Neuron (in vitro differentiated cells): ENCODE measurements at regions not wholly inside any gene's neighbourhood (a gene's known extent, or its start where the extent isn't known, plus 50 kb on each side); places are given as distances from the start of the nearest gene placed in this dataset.
"Not testable (repeated sequence)": the region's sequence is repeated elsewhere in the genome, so short reads cannot be mapped to it uniquely, and the experiment has no call there.

Experiments
- H2AFZ ChIP-seq: one replicate; pipeline ENCODE4 v1.6.1; 2013; ENCODE audit warnings: low read depth, mild to moderate bottlenecking, inconsistent platforms, low read length, moderate library complexity
- H3K27me3 ChIP-seq: one replicate; pipeline ENCODE4 v1.6.1; 2013; ENCODE audit warnings: low read length; ENCODE audit not compliant: insufficient read depth
- H3K36me3 ChIP-seq: one replicate; pipeline ENCODE4 v1.6.1; 2013; ENCODE audit warnings: low read length; ENCODE audit not compliant: insufficient read depth
- H3K4me1 ChIP-seq: one replicate; pipeline ENCODE4 v1.6.1; 2013; ENCODE audit warnings: low read length; ENCODE audit not compliant: insufficient read depth
- H3K4me3 ChIP-seq: 2 replicates; pipeline ENCODE4 v1.5.1; 2013; ENCODE audit warnings: mild to moderate bottlenecking, low read length, moderate library complexity
- H3K9me3 ChIP-seq: one replicate; pipeline ENCODE4 v1.6.1; 2013; ENCODE audit warnings: low read length

DNA sequence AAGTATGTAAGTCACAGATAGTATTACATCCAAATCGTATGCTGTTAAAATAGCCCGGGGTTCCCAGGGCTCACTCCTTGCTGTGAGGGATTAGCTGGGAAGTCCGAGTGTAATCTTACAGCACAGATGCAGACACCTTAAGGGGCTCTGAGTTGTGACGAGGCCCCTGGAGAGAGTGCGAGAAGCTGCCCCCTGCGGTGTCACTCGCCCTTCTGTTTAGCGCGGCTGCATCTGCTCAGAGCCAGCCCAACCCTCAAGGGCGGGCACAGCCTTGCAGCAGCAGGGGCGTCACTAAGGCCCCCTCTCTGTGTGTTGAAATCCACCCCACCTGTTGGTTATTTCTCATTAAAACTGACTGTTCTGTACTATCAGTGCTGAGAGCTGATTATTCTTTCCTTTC lies 135.8 kb downstream of the LAT start:
- H3K4me3 ChIP-seq, result not testable (repeated sequence)

DNA sequence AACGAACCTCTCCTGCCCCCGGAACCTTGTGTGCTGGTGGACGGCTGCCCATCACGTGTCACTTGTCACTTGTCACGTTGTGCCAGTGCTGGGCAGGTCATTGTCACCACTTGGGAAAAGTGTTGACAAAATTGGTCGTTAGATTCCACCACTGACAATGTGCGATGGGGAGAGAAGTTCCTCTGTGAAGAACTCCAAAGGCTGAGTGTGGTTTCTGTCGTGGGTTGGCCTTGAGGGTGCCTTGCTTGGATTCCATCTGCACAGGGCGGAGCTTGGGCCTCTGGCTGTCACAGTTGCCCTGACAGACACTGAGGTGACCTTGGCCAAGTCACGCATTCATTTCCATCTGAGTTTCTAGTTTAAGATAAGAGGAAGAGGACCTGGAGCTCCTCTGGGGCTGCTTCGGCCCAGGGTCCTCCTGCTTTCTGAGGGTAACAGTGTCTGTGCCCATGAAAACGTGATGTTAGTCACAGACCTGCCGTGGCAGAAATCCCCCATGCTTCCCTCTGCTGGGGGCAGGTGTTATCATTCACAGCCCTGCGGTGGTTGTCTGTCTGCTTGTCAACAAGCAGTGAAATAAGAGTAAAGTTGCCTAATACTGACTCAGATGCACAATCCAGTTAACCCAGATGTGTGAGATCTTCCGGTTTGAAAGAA lies 133.6 kb downstream of the LAT start:
- not testable (repeated sequence) for H2AFZ ChIP-seq, H3K4me3 ChIP-seq, H3K9me3 ChIP-seq, H3K27me3 ChIP-seq, H3K36me3 ChIP-seq, H3K4me1 ChIP-seq

More for the DNA sequence above, 135.8 kb downstream of the LAT start:
- not testable (repeated sequence) for H3K9me3 ChIP-seq, H3K36me3 ChIP-seq, H3K4me1 ChIP-seq, H3K27me3 ChIP-seq, H2AFZ ChIP-seq

DNA sequence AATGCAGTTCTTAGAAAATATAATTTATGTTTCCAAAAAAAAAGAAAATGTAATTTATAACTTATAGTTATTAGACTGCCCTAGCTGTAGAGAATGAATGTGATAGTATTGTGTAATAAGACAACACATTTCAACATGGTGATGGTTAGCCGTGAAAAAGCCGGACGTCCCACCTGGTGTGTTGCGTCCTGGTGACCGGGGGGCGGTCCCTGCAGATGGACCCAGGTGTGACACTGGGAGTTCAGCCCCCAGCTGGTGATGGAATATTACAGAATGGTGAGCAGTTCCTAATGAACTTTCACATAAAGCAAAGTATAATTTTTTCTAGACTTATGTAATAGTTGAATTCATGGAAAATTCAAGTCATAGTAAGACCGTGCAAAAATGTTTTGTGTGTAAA lies 132.8 kb downstream of the LAT start:
- no peak overlapping the region for H2AFZ ChIP-seq
- no peaks in the 10 kb centered on the region for H3K9me3 ChIP-seq
- no peak overlapping the region for H3K4me3 ChIP-seq
- no peaks in the 10 kb centered on the region for H3K27me3 ChIP-seq
- no peaks in the 10 kb centered on the region for H3K4me1 ChIP-seq
- H3K36me3 ChIP-seq, result no peaks in the 10 kb centered on the region

DNA sequence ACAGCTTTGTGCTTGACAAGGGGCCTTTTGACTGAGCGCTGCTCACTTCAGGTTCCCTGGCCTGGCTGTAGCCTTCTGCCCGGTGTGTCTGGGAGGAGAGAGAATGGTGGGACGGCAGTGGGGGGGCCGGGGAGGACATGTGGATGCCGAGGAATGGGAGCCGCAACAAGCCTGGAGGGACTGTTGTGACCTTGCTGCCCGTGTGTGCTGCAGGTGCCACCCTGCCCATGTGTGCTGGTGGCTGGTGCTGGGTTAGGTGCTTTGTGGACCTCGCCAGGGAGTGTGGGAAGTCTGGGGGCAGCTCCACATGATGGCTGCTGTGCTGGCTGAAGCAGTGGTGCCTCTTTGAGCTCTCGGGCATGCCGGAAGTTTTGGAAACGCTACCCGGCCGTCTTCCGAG lies 132.1 kb downstream of the LAT start:
- Histone ChIP-seq H3K4me1 (no peaks in the 10 kb centered on the region), H3K36me3 (no peaks in the 10 kb centered on the region), H3K27me3 (no peaks in the 10 kb centered on the region), H2AFZ (no peak overlapping the region), H3K4me3 (no peak overlapping the region), H3K9me3 (no peaks in the 10 kb centered on the region)

DNA sequence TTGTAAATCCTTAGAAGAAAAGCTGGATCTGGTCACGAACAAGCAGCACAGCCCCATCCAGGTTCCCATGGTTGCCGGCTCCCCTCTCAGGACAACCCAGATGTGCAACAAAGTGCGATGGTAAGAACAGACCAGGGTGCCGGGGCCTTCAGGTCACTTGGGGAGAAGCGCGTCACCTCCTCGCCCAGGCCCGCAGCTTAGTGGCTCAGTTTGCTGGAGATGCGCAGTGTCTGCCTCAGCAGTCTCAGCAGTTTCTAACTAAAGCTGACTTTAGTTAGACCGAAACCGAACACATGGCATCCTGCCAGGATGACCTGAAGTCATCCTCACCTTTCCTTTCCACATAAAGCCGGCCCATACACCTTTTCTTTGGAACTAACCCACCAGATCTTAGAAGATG lies 131.4 kb downstream of the LAT start:
- not testable (repeated sequence) for H3K4me1 ChIP-seq, H3K4me3 ChIP-seq, H3K27me3 ChIP-seq, H2AFZ ChIP-seq, H3K36me3 ChIP-seq, H3K9me3 ChIP-seq

GRCh38 chr16:29115802-29116141 lies 130.9 kb downstream of the LAT start:
- not testable (repeated sequence) for H3K9me3 ChIP-seq, H3K4me1 ChIP-seq, H3K36me3 ChIP-seq, H2AFZ ChIP-seq, H3K4me3 ChIP-seq, H3K27me3 ChIP-seq

DNA sequence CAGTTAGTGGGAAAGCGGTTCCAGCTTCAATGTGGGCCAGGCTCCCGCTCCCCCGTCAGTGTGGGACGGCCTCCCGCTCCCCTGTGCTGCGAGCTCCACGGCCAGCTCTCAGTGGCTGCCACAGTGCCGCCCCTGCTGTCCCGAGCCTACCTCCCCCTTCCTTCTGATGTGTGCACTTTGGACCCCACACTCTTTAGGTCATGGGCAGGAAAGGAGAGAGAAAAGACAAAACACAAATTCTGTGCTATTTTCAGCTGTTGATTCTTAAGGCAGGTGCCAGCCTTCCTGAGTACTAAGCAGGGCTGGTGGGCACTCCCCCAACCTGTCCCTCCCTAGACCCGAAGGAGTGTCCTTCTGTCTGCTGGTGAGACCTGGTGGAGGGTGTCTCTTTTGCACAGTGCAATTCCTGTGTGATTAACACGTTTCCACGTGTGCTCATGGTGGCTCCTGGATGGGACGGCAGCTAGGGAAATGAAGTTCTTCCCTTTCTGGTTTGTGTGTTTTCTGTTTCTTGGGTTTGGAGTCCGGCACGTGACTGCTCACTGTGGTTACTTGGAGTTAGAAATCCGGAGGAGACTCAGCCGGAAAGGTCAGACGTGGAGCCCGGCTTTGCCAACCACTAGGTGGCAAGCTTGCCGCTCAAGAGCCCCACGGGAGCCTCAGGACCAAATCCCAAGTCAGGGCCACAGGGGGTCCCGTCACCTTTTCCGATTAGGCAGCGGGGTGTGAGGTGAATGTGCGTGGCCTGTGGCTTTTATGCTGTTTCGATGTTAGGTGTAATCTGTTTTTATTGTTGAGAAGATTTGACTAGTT lies 130.3 kb downstream of the LAT start:
- not testable (repeated sequence) for H3K4me1 ChIP-seq, H3K36me3 ChIP-seq, H3K9me3 ChIP-seq, H3K4me3 ChIP-seq, H3K27me3 ChIP-seq
- peak overlapping the region; percentile 51 for H2AFZ ChIP-seq

DNA sequence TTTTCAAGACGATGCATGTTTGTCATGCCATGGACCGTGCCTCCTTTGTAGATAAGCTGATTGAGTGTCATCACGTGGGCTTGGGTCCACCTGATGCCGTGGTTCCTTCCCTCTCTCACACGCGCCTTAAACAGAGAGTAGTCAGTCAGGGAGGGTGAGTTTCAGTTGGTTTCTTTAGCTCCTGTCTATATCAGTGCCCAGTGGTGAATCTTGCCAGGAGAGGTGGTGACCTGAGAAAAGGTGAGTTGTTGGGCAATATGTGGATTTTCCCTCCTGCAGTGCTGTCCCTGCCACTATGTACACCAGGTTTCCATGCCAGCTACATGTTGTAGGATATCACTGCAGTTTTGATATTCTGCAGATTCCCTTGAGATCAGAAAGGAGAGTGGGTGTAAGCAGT lies 129.7 kb downstream of the LAT start:
- H3K36me3 ChIP-seq, result no peaks in the 10 kb centered on the region
- H3K4me3 ChIP-seq, result no peak overlapping the region
- no peak overlapping the region for H2AFZ ChIP-seq
- no peaks in the 10 kb centered on the region for H3K4me1 ChIP-seq
- no peaks in the 10 kb centered on the region for H3K9me3 ChIP-seq
- H3K27me3 ChIP-seq, result no peaks in the 10 kb centered on the region

GRCh38 chr16:29113446-29113845 lies 128.6 kb downstream of the LAT start:
- not testable (repeated sequence) for H3K9me3 ChIP-seq, H3K4me1 ChIP-seq, H3K27me3 ChIP-seq, H2AFZ ChIP-seq, H3K4me3 ChIP-seq, H3K36me3 ChIP-seq

DNA sequence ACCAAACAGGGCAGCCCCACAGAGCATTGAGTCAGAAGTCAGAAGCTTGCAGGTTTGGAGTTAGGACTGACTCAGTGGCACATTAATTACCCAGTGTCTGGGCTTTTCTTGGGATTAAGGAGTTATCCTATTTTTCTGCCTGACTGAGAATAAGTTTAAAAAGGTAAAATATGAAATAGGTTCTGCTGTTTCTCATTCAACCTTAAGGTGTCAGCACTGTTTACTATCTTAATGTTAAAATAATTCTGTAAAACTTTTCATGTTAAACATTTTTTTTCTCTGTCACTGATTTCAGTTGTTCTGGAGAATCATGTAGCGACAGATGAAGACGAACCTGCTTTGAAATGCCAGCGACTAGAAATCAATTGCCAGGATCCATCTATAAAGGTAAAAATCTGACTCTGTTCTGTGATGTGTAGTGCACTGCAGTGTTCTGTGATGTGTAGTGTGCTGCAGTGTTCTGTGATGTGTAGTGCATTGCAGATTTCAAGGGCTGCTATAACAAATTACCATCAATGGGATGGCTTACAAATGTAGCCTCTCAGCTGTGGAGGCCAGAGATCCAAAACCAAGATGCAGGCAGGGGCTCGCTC lies 128.0 kb downstream of the LAT start:
- Histone ChIP-seq H3K36me3 (no peaks in the 10 kb centered on the region), H2AFZ (no peak overlapping the region), H3K9me3 (no peaks in the 10 kb centered on the region), H3K4me1 (no peaks in the 10 kb centered on the region), H3K4me3 (no peak overlapping the region), H3K27me3 (no peaks in the 10 kb centered on the region)

GRCh38 chr16:29111901-29112680 lies 127.2 kb downstream of the LAT start:
- H3K4me3 ChIP-seq, H3K36me3 ChIP-seq, H3K9me3 ChIP-seq, H3K27me3 ChIP-seq, H2AFZ ChIP-seq, H3K4me1 ChIP-seq: not testable (repeated sequence)

GRCh38 chr16:29111421-29111820 lies 126.6 kb downstream of the LAT start:
- no peaks in the 10 kb centered on the region for H3K9me3 ChIP-seq
- no peak overlapping the region for H3K4me3 ChIP-seq
- no peaks in the 10 kb centered on the region for H3K4me1 ChIP-seq
- no peak overlapping the region for H2AFZ ChIP-seq
- no peaks in the 10 kb centered on the region for H3K36me3 ChIP-seq
- no peaks in the 10 kb centered on the region for H3K27me3 ChIP-seq

DNA sequence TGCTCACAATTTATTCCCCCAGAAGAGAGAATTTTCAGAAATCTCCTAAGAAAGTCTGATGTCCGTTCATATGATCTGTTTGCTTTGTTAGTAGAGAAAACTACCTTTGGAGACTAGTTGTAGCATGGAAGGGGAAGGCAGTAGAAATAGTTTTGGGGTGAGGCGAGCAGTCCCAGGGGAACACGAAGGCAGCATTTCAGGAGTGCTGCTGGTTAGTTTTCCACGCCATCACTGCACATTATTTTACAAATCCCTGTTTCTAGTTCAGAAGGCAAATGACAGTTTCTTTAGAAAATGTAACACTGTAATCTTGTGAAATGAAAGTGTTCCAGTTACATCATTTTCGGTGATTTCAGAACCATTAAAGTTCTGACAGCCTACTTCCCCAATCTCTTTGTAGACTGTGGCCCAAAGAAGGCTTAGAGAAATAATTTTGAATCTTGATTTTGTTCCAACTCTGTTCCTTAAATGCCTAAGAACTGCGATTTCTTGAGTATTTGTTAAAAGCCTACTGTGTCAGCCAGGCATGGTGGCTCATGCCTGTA lies 123.8 kb downstream of the LAT start:
- H2AFZ ChIP-seq, H3K27me3 ChIP-seq, H3K36me3 ChIP-seq: not testable (repeated sequence)

More for the DNA sequence above, 123.8 kb downstream of the LAT start:
- not testable (repeated sequence) for H3K4me1 ChIP-seq, H3K4me3 ChIP-seq, H3K9me3 ChIP-seq
